HG02870 (cell line): ENCODE measurements at regions not wholly inside any gene's neighbourhood (a gene's known extent, or its start where the extent isn't known, plus 50 kb on each side); places are given as distances from the start of the nearest gene placed in this dataset.
"Not testable (repeated sequence)": the region's sequence is repeated elsewhere in the genome, so short reads cannot be mapped to it uniquely, and the experiment has no call there.

Experiments used
- ATAC-seq: cut with Tn5 transposase; IDR thresholded peaks from one replicate; pipeline ENCODE4 v1.9.1; 2021; ENCODE audit warnings: mild to moderate bottlenecking, moderate library complexity; ENCODE audit not compliant: unreplicated experiment

GRCh38 chr14:37838778-37839177, 243.3 kb downstream of the TTC6 start:
- ATAC-seq, result not testable (repeated sequence)

GRCh38 chr14:37841039-37841438, 245.6 kb downstream of the TTC6 start:
- ATAC-seq, result not testable (repeated sequence)

GRCh38 chr14:37842106-37842505, 246.7 kb downstream of the TTC6 start:
- ATAC-seq, result no peak

- no peak for ATAC-seq
These were observed 248.7 kb downstream of the TTC6 start for GRCh38 chr14:37843954-37844607.

GRCh38 chr14:37844614-37845013, 249.2 kb downstream of the TTC6 start:
- ATAC-seq, result no peak

- no peak for ATAC-seq
These were observed 253.7 kb downstream of the TTC6 start for GRCh38 chr14:37848985-37849621.

GRCh38 chr14:37851054-37851453, 255.6 kb downstream of the TTC6 start:
- no peak for ATAC-seq

- no peak for ATAC-seq
These were observed 260.4 kb downstream of the TTC6 start for GRCh38 chr14:37855871-37856270.

GRCh38 chr14:37857774-37858266, 262.4 kb downstream of the TTC6 start:
- ATAC-seq, result no peak

GRCh38 chr14:37858733-37859132, 263.3 kb downstream of the TTC6 start:
- no peak for ATAC-seq

GRCh38 chr14:37859177-37859576, 263.7 kb downstream of the TTC6 start:
- ATAC-seq, result no peak

- ATAC-seq, result no peak
These were observed 266.8 kb downstream of the TTC6 start for GRCh38 chr14:37862263-37862662.

GRCh38 chr14:37864128-37864527, 268.7 kb downstream of the TTC6 start:
- ATAC-seq, result no peak

- no peak for ATAC-seq
These were observed 269.7 kb downstream of the TTC6 start for GRCh38 chr14:37864861-37865718.

- no peak for ATAC-seq
These were observed 270.5 kb downstream of the TTC6 start for GRCh38 chr14:37865719-37866549.

- ATAC-seq, result no peak
These were observed 274.2 kb downstream of the TTC6 start for GRCh38 chr14:37869633-37870032.

GRCh38 chr14:37870170-37870569, 274.7 kb downstream of the TTC6 start:
- no peak for ATAC-seq

- no peak for ATAC-seq
These were observed 275.4 kb downstream of the TTC6 start for GRCh38 chr14:37870632-37871346.

- not testable (repeated sequence) for ATAC-seq
These were observed 278.6 kb downstream of the TTC6 start for GRCh38 chr14:37874065-37874428.

- ATAC-seq, result peak; percentile 96
These were observed 279.1 kb downstream of the TTC6 start for GRCh38 chr14:37874429-37875109.
